ENCODE measurements at regions not wholly inside any gene's neighbourhood (a gene's known extent, or its start where the extent isn't known, plus 50 kb on each side); places are given as distances from the start of the nearest gene placed in this dataset.

- no peak overlapping the region for H2BK15ac ChIP-seq (ENCODE audit: low read depth, low read length)
Observed at GRCh38 chr2:185161701-185162100, 563.4 kb downstream of the ZNF804A start.

More at GRCh38 chr2:185161701-185162100, 563.4 kb downstream of the ZNF804A start:
- H3K4ac ChIP-seq (ENCODE audit: low read depth, low read length), result no peak overlapping the region
- H3K4me2 ChIP-seq (ENCODE audit: insufficient read depth, insufficient read length, low read length), result no peak overlapping the region
- H2BK120ac ChIP-seq (ENCODE audit: low read depth, low read length, poor library complexity, severe bottlenecking), result no peak overlapping the region
- Mint-ChIP-seq H3K4me3 (no peak overlapping the region), H3K36me3 (ENCODE audit: insufficient read depth in 1 of 3, low read depth in 3 of 3) (no peaks in the 10 kb centered on the region), H3K27ac (no peak overlapping the region), H3K27me3 (ENCODE audit: low read depth) (no peaks in the 10 kb centered on the region), H3K4me1 (no peaks in the 10 kb centered on the region), H3K9me3 (peaks cover 2 to 7% of the 10 kb centered on the region in 2 experiments; a peak in 2 of 5 replicates)
- no peaks in the 10 kb centered on the region for H3K9me3 ChIP-seq (ENCODE audit: control insufficient read depth, low read depth, low read length)
- no peaks in the 10 kb centered on the region for H3K4me1 ChIP-seq (ENCODE audit: insufficient read depth, low read length)
- no peak overlapping the region for H4K91ac ChIP-seq (ENCODE audit: insufficient read length, low read depth, low read length)
- H4K5ac ChIP-seq (ENCODE audit: insufficient read length, low read depth, low read length), result no peak overlapping the region
- no peak overlapping the region for H4K8ac ChIP-seq (replicated peaks; ENCODE audit: insufficient read length, low read depth, low read length)
- H2AFZ ChIP-seq (ENCODE audit: low read length), result no peak overlapping the region
- H3K23ac ChIP-seq (ENCODE audit: insufficient read length, low read depth, low read length), result no peak overlapping the region
- no peak overlapping the region for H3K9ac ChIP-seq (ENCODE audit: extremely low read depth, insufficient read length, low read length)
- no peaks in the 10 kb centered on the region for H3K79me2 ChIP-seq (ENCODE audit: insufficient read depth, low read length)
- no peak overlapping the region for H2BK5ac ChIP-seq (ENCODE audit: insufficient read length, low read length)
- H3K14ac ChIP-seq (ENCODE audit: insufficient read depth, low read length), result no peak overlapping the region
- no peak for DNase-seq
- H3K27me3 ChIP-seq (ENCODE audit: insufficient read depth, low read length), result no peaks in the 10 kb centered on the region
- no CpG with 5 or more reads among the region's 2 CpGs for WGBS (ENCODE audit: extremely low coverage, insufficient read length, low lambda C conversion rate)
- no peak overlapping the region for H3K56ac ChIP-seq (ENCODE audit: insufficient read length, low read depth, low read length)
- H3T11ph ChIP-seq (ENCODE audit: low read length), result no peak overlapping the region
- no peak overlapping the region for H2BK12ac ChIP-seq (ENCODE audit: insufficient read length, low read depth, low read length)
- no peak overlapping the region for H2AK5ac ChIP-seq (ENCODE audit: insufficient read length, low read length)
- no peak for TF ChIP-seq CTCF (conservative IDR thresholded peaks at IDR 0.05)
- H3K18ac ChIP-seq (ENCODE audit: insufficient read length, low read depth, low read length), result no peak overlapping the region
- H3K79me1 ChIP-seq (ENCODE audit: insufficient read depth, low read depth, low read length, poor library complexity, severe bottlenecking), result no peaks in the 10 kb centered on the region
- H4K20me1 ChIP-seq (ENCODE audit: control insufficient read depth, insufficient read depth, insufficient read length), result no peaks in the 10 kb centered on the region
- H3K23me2 ChIP-seq (ENCODE audit: insufficient read length, low read depth, low read length, poor library complexity, severe bottlenecking), result no peaks in the 10 kb centered on the region
- no peak overlapping the region for H3K27ac ChIP-seq (ENCODE audit: insufficient read length, low read depth, low read length)
- no peak overlapping the region for H2BK20ac ChIP-seq (ENCODE audit: low read depth, low read length, poor library complexity, severe bottlenecking)

Data from H9 (cell line).